ENCODE measurements at regions not wholly inside any gene's neighbourhood (a gene's known extent, or its start where the extent isn't known, plus 50 kb on each side); places are given as distances from the start of the nearest gene placed in this dataset.

DNA sequence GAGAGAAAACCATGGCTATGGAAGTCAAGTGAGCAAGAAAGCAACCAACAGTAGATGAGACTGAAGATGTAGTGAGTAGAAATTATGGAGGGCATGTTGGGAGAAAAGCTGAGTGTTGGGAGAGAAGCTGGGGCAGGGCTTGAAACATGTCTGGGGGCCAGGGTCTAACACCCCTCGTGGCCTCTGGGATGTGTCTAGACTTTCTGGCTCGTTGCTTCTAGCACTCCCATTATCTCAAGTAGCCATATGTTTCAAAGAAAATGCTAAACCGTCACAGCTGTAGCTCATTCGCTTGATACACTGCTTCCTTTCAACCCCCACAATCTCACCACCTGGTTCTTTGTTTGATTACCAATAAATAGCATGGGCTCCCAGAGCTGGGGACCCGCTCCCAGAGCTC lies 83.8 kb upstream of the BCHE start:
- TF ChIP-seq, protein P1, sequence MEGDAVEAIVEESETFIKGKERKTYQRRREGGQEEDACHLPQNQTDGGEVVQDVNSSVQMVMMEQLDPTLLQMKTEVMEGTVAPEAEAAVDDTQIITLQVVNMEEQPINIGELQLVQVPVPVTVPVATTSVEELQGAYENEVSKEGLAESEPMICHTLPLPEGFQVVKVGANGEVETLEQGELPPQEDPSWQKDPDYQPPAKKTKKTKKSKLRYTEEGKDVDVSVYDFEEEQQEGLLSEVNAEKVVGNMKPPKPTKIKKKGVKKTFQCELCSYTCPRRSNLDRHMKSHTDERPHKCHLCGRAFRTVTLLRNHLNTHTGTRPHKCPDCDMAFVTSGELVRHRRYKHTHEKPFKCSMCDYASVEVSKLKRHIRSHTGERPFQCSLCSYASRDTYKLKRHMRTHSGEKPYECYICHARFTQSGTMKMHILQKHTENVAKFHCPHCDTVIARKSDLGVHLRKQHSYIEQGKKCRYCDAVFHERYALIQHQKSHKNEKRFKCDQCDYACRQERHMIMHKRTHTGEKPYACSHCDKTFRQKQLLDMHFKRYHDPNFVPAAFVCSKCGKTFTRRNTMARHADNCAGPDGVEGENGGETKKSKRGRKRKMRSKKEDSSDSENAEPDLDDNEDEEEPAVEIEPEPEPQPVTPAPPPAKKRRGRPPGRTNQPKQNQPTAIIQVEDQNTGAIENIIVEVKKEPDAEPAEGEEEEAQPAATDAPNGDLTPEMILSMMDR (conservative IDR thresholded peaks at IDR 0.05), result no peak
- no peak for TF ChIP-seq ZFX (IDR thresholded peaks at IDR 0.05)

Data from C4-2B (cell line).